HEK293 (cell line): ENCODE measurements at regions not wholly inside any gene's neighbourhood (a gene's known extent, or its start where the extent isn't known, plus 50 kb on each side); places are given as distances from the start of the nearest gene placed in this dataset.

ENCODE experiments used
- CTCF ChIA-PET: fragments of 350-600 bp; formaldehyde crosslinking; extraction: SDS; loops from one replicate; lab custom pipeline; 2021; ENCODE audit warnings: antibody characterized with exemption; lab: Yijun Ruan, JAX
- POLR2A ChIA-PET: fragments of 300-600 bp; formaldehyde crosslinking; extraction: SDS; loops from one replicate; lab custom pipeline; 2020; ENCODE audit warnings: antibody characterized with exemption, inconsistent platforms; lab: Yijun Ruan, JAX
- H3K27ac ChIP-seq: fragments of 200-500 bp; sonication (Bioruptor generic); 2 replicates; pipeline ENCODE4 v1.5.1; 2014; ENCODE audit warnings: low read depth, low read length, control low read depth, inconsistent platforms; ENCODE audit errors: extremely low read depth
- H3K36me3 ChIP-seq, 2 experiments: fragments of 200-500 bp in 1 of 2; sonication (Bioruptor generic) in 1 of 2; 1 replicate in 1 of 2; 2 replicates in 1 of 2; pipeline ENCODE4 v1.5.1; 2014 to 2017; ENCODE audit warnings: inconsistent platforms in 2 of 2, low read length in 2 of 2; ENCODE audit not compliant: control insufficient read depth in 2 of 2, insufficient read depth in 1 of 2
- H3K4me1 ChIP-seq: fragments of 200-500 bp; sonication (Bioruptor generic); 2 replicates; pipeline ENCODE4 v1.5.1; 2014; ENCODE audit warnings: mild to moderate bottlenecking, low read length, inconsistent platforms; ENCODE audit not compliant: control insufficient read depth, insufficient read depth
- H3K4me3 ChIP-seq: 2 replicates; pipeline ENCODE4 v1.5.1; 2011; ENCODE audit warnings: low read depth, mild to moderate bottlenecking, control low read depth, low read length, moderate library complexity
- H3K9me3 ChIP-seq: fragments of 200-500 bp; sonication (Bioruptor generic); 2 replicates; pipeline ENCODE4 v1.5.1; 2014; ENCODE audit warnings: low read depth, low read length, inconsistent platforms; ENCODE audit not compliant: control insufficient read depth, insufficient read depth
- BCL11B ChIP-seq: fragments of 450-650 bp; formaldehyde crosslinking; IDR thresholded peaks from 2 replicates; pipeline ENCODE4 v1.5.1; 2016; ENCODE audit warnings: low read depth, missing biosample characterization, missing genetic modification characterization
- ELK4 ChIP-seq: IDR thresholded peaks from 2 replicates; pipeline ENCODE4 v1.6.1; 2011; ENCODE audit warnings: mild to moderate bottlenecking, low read depth, low read length, borderline replicate concordance
- KLF1 ChIP-seq: fragments of 450-650 bp; formaldehyde crosslinking; IDR thresholded peaks from 2 replicates; pipeline ENCODE4 v1.5.1; 2016; ENCODE audit warnings: missing biosample characterization, missing genetic modification characterization
- PBX3 ChIP-seq: sonication (generic); formaldehyde crosslinking; IDR thresholded peaks from 2 replicates; pipeline ENCODE4 v1.8.1; 2022; ENCODE audit warnings: mild to moderate bottlenecking, moderate library complexity, missing genetic modification reagents
- SP7 ChIP-seq: fragments of 450-650 bp; formaldehyde crosslinking; IDR thresholded peaks from 2 replicates; pipeline ENCODE4 v1.5.1; 2016; ENCODE audit warnings: missing biosample characterization, missing genetic modification characterization
- ZFP37 ChIP-seq: fragments of 450-650 bp; formaldehyde crosslinking; IDR thresholded peaks from 2 replicates; pipeline ENCODE4 v1.5.1; 2016; ENCODE audit warnings: missing biosample characterization, missing genetic modification characterization
- ZNF10 ChIP-seq: fragments of 450-650 bp; formaldehyde crosslinking; IDR thresholded peaks from 2 replicates; pipeline ENCODE4 v1.5.1; 2017; ENCODE audit warnings: missing biosample characterization, missing genetic modification characterization
- ZNF121 ChIP-seq: fragments of 450-650 bp; formaldehyde crosslinking; IDR thresholded peaks from 2 replicates; pipeline ENCODE4 v1.5.1; 2016; ENCODE audit warnings: missing biosample characterization, missing genetic modification characterization
- ZNF133 ChIP-seq: fragments of 450-650 bp; formaldehyde crosslinking; IDR thresholded peaks from 2 replicates; pipeline ENCODE4 v1.5.1; 2016; ENCODE audit warnings: missing biosample characterization, missing genetic modification characterization
- ZNF155 ChIP-seq: fragments of 450-650 bp; formaldehyde crosslinking; IDR thresholded peaks from 2 replicates; pipeline ENCODE4 v1.5.1; 2016; ENCODE audit warnings: missing biosample characterization, missing genetic modification characterization
- ZNF221 ChIP-seq: fragments of 450-650 bp; formaldehyde crosslinking; IDR thresholded peaks from 2 replicates; pipeline ENCODE4 v1.5.1; 2017; ENCODE audit warnings: missing biosample characterization, missing genetic modification characterization, borderline replicate concordance
- ZNF266 ChIP-seq: fragments of 450-650 bp; formaldehyde crosslinking; IDR thresholded peaks from 2 replicates; pipeline ENCODE4 v1.5.1; 2016; ENCODE audit warnings: missing biosample characterization, missing genetic modification characterization, low read depth
- ZNF37A ChIP-seq: fragments of 450-650 bp; IDR thresholded peaks from 2 replicates; pipeline ENCODE4 v1.5.1; 2018; ENCODE audit warnings: missing biosample characterization, missing genetic modification characterization
- ZNF394 ChIP-seq: fragments of 450-650 bp; formaldehyde crosslinking; IDR thresholded peaks from 2 replicates; pipeline ENCODE4 v1.5.1; 2016; ENCODE audit warnings: missing biosample characterization, missing genetic modification characterization, mild to moderate bottlenecking, moderate library complexity, borderline replicate concordance
- ZNF416 ChIP-seq: fragments of 450-650 bp; formaldehyde crosslinking; IDR thresholded peaks from 2 replicates; pipeline ENCODE4 v1.5.1; 2016; ENCODE audit warnings: missing biosample characterization, missing genetic modification characterization
- ZNF514 ChIP-seq: fragments of 450-650 bp; formaldehyde crosslinking; IDR thresholded peaks from 2 replicates; pipeline ENCODE4 v1.5.1; 2016; ENCODE audit warnings: missing biosample characterization, missing genetic modification characterization
- ZNF529 ChIP-seq: fragments of 450-650 bp; formaldehyde crosslinking; IDR thresholded peaks from 2 replicates; pipeline ENCODE4 v1.5.1; 2017; ENCODE audit warnings: missing genetic modification characterization, missing biosample characterization; ENCODE audit not compliant: insufficient replicate concordance
- ZNF639 ChIP-seq: fragments of 450-650 bp; formaldehyde crosslinking; IDR thresholded peaks from 2 replicates; pipeline ENCODE4 v1.5.1; 2016; ENCODE audit warnings: missing biosample characterization, missing genetic modification characterization
- ZNF747 ChIP-seq: fragments of 450-650 bp; formaldehyde crosslinking; IDR thresholded peaks from 2 replicates; pipeline ENCODE4 v1.5.1; 2016; ENCODE audit warnings: missing biosample characterization, missing genetic modification characterization
- ZSCAN30 ChIP-seq: fragments of 450-650 bp; IDR thresholded peaks from 2 replicates; pipeline ENCODE4 v1.5.1; 2018; ENCODE audit warnings: missing biosample characterization, mild to moderate bottlenecking, missing genetic modification characterization, moderate library complexity
- TF ChIP-seq, protein P1 (sequence below): fragments of 450-650 bp; formaldehyde crosslinking; IDR thresholded peaks from 2 replicates; pipeline ENCODE4 v1.5.1; 2016; ENCODE audit warnings: missing biosample characterization, missing genetic modification characterization, borderline replicate concordance
- TF ChIP-seq, protein P2 (sequence below): fragments of 450-650 bp; formaldehyde crosslinking; IDR thresholded peaks from 2 replicates; pipeline ENCODE4 v1.5.1; 2016; ENCODE audit warnings: missing biosample characterization, missing genetic modification characterization

DNA sequence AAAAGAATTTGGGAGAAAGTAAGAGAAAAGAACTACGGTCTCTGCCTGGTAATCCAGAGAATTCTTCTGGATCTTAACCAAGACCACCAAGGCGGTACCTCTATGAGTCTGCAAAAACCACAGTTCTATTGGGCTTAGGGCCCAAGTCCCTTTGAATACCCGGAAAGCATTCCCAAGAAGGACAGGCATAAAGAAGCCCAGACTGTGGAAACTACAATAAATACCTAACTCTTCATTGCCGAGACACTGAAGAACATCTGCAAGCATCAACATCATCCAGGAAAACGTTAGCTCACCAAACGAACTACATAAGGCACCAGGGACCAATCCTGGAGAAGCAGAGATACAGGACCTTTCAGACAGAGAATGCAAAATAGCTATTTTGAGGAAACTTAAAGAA lies 162.3 kb upstream of the TMC3 start:
- POLR2A ChIA-PET: no interaction called here

GRCh38 chr15:81534124-81534523 lies 160.1 kb upstream of the TMC3 start:
- Histone ChIP-seq H3K27ac (no peak overlapping the region), H3K4me1 (peaks cover 18% of the 10 kb centered on the region), H3K9me3 (no peaks in the 10 kb centered on the region), H3K36me3 (no peaks in the 10 kb centered on the region), H3K4me3 (no peak overlapping the region)
- TF ChIP-seq ZNF155 (no peak), ZNF121 (tag by site-specific recombination) (no peak)
- TF ChIP-seq, protein P1, sequence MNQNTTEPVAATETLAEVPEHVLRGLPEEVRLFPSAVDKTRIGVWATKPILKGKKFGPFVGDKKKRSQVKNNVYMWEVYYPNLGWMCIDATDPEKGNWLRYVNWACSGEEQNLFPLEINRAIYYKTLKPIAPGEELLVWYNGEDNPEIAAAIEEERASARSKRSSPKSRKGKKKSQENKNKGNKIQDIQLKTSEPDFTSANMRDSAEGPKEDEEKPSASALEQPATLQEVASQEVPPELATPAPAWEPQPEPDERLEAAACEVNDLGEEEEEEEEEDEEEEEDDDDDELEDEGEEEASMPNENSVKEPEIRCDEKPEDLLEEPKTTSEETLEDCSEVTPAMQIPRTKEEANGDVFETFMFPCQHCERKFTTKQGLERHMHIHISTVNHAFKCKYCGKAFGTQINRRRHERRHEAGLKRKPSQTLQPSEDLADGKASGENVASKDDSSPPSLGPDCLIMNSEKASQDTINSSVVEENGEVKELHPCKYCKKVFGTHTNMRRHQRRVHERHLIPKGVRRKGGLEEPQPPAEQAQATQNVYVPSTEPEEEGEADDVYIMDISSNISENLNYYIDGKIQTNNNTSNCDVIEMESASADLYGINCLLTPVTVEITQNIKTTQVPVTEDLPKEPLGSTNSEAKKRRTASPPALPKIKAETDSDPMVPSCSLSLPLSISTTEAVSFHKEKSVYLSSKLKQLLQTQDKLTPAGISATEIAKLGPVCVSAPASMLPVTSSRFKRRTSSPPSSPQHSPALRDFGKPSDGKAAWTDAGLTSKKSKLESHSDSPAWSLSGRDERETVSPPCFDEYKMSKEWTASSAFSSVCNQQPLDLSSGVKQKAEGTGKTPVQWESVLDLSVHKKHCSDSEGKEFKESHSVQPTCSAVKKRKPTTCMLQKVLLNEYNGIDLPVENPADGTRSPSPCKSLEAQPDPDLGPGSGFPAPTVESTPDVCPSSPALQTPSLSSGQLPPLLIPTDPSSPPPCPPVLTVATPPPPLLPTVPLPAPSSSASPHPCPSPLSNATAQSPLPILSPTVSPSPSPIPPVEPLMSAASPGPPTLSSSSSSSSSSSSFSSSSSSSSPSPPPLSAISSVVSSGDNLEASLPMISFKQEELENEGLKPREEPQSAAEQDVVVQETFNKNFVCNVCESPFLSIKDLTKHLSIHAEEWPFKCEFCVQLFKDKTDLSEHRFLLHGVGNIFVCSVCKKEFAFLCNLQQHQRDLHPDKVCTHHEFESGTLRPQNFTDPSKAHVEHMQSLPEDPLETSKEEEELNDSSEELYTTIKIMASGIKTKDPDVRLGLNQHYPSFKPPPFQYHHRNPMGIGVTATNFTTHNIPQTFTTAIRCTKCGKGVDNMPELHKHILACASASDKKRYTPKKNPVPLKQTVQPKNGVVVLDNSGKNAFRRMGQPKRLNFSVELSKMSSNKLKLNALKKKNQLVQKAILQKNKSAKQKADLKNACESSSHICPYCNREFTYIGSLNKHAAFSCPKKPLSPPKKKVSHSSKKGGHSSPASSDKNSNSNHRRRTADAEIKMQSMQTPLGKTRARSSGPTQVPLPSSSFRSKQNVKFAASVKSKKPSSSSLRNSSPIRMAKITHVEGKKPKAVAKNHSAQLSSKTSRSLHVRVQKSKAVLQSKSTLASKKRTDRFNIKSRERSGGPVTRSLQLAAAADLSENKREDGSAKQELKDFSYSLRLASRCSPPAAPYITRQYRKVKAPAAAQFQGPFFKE (tag by site-specific recombination): no peak
- ChIA-PET POLR2A (no interaction called here), CTCF (no interaction called here)

More for the DNA sequence above, 162.3 kb upstream of the TMC3 start:
- no peak overlapping the region for H3K4me3 ChIP-seq
- no peak overlapping the region for H3K27ac ChIP-seq
- peaks cover 4% of the 10 kb centered on the region for H3K4me1 ChIP-seq
- no peak for TF ChIP-seq ZNF10 (tag by site-specific recombination)
- TF ChIP-seq, protein P2, sequence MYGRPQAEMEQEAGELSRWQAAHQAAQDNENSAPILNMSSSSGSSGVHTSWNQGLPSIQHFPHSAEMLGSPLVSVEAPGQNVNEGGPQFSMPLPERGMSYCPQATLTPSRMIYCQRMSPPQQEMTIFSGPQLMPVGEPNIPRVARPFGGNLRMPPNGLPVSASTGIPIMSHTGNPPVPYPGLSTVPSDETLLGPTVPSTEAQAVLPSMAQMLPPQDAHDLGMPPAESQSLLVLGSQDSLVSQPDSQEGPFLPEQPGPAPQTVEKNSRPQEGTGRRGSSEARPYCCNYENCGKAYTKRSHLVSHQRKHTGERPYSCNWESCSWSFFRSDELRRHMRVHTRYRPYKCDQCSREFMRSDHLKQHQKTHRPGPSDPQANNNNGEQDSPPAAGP: no peak
- TF ChIP-seq PBX3 (CRISPR knock-in tag): no peak
- no peak for TF ChIP-seq ZNF37A (tag by site-specific recombination)
- no peak for TF ChIP-seq ZSCAN30 (tag by site-specific recombination)
- TF ChIP-seq BCL11B (tag by site-specific recombination): no peak
- TF ChIP-seq ZNF747 (tag by site-specific recombination): no peak
- TF ChIP-seq ZNF514 (tag by site-specific recombination): no peak
- no peaks in the 10 kb centered on the region for H3K9me3 ChIP-seq
- no peaks in the 10 kb centered on the region for H3K36me3 ChIP-seq
- CTCF ChIA-PET: no interaction called here

GRCh38 chr15:81532001-81532400 lies 158.0 kb upstream of the TMC3 start:
- POLR2A ChIA-PET: no interaction called here
- Histone ChIP-seq H3K4me1 (peaks cover 18% of the 10 kb centered on the region), H3K9me3 (no peaks in the 10 kb centered on the region), H3K27ac (no peak overlapping the region), H3K36me3 (no peaks in the 10 kb centered on the region), H3K4me3 (no peak overlapping the region)
- CTCF ChIA-PET: interaction anchor here (1.0 kb wide), 1 partner anchor 266 kb away, joined by 7 read pairs; no protein-coding TSS in a partner anchor
- TF ChIP-seq ZNF394 (tag by site-specific recombination) (no peak), ZNF529 (no peak), ELK4 (no peak), ZNF133 (tag by site-specific recombination) (no peak), SP7 (tag by site-specific recombination) (no peak), ZNF221 (no peak), ZNF639 (tag by site-specific recombination) (no peak), ZNF416 (no peak), ZFP37 (tag by site-specific recombination) (no peak), KLF1 (tag by site-specific recombination) (no peak), ZNF266 (no peak)
